DMS53 treated with DMSO at 0.1 percent for 48 hours (cell line): ENCODE measurements at regions not wholly inside any gene's neighbourhood (a gene's known extent, or its start where the extent isn't known, plus 50 kb on each side); places are given as distances from the start of the nearest gene placed in this dataset.
"Not testable (repeated sequence)": the region's sequence is repeated elsewhere in the genome, so short reads cannot be mapped to it uniquely, and the experiment has no call there.

ENCODE experiments used
- DNase-seq: peaks from one replicate; lab custom pipeline; 2025; ENCODE audit not compliant: unreplicated experiment; lab: John Stamatoyannopoulos, UW

DNA sequence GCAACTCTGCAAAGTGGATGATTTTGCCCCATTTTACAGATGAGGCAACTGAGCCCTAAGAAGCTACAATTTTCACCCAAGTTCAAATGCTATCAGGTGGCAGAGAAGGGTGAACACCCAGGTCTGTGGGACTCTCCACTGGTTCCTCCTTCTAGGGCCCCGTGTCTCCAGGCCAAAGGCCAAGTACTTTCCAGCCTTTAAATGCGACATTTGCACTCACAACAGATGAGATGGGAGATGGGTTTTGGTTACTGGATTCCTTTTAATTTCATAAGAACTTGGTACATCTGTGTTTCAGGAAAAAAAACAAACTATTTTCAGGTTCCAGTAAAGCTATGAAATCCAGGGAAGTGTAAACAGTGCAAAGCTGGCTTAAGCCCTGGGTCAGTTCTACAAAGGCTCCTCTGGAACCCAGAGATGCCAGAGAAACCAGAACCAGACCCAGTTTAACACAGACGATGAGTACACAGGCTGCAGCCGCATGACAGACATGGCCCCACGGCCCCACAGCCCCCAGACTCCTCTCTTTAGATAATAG, 361.7 kb downstream of the ANAPC1 start:
- DNase-seq = no peak

DNA sequence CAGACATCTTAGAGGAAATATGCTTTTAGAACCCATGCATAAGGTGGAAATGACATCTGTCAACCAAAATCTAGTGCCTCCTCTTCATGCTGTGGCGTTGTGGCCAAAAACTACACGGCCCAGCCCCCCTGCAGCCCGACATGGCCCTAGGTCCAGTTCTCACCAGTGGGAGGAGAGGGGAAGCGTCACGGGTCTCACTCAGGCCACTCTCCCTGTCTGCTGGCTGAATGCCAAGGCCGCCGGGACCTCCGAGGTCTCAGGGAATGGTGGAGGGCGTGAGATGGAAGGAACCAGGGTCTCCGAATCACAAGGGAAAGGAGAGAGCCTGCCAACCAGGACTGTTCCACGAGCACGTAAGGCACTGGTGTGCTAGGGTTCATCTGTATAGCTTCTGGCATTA, 361.0 kb downstream of the ANAPC1 start:
- no peak for DNase-seq

DNA sequence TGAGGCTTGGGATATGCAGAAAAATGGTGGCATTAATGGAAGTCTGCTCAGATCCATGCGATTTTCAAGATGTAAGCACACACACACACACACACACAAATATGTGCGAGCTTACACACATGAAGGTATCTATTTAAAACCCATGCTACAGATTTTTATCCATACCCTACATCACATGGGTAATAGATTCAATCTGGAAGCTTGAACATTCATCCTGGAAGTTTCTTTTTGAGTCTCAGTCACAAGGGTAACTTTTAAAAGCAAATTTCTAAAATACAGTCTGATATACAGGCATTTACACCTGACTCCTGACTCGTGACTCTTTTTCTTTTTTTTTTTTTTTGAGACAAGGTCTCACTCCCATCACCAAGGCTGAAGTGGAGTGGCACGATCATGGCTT, 359.0 kb downstream of the ANAPC1 start:
- not testable (repeated sequence) for DNase-seq

DNA sequence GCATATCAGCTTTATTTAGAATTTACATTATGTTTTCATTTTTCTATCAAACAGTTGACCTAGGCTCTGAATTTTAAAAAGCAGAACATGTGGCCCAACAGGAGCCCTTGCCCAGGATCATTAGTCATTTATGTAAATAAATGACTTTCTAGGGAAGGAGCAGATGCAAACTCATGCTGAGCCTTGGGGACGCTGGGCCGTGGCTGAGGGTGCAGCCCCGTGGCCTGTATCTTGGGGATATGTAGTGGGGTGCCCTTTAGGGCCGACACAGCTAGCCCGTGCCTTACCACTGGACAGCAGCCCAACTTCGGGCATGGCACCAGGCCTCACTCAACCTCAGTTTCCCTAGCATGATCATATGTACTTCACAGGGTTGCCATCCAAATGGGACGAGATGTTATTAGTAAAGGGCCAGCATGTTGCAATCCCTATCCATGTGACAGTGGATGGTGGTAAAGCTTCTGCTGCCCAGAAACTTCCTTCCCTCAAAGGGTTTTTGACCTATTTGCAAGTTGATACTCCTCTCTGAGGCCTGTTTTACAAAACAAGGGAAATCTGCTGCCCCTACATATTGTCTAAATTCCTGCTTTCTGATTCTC, 357.9 kb downstream of the ANAPC1 start:
- DNase-seq = not testable (repeated sequence)

DNA sequence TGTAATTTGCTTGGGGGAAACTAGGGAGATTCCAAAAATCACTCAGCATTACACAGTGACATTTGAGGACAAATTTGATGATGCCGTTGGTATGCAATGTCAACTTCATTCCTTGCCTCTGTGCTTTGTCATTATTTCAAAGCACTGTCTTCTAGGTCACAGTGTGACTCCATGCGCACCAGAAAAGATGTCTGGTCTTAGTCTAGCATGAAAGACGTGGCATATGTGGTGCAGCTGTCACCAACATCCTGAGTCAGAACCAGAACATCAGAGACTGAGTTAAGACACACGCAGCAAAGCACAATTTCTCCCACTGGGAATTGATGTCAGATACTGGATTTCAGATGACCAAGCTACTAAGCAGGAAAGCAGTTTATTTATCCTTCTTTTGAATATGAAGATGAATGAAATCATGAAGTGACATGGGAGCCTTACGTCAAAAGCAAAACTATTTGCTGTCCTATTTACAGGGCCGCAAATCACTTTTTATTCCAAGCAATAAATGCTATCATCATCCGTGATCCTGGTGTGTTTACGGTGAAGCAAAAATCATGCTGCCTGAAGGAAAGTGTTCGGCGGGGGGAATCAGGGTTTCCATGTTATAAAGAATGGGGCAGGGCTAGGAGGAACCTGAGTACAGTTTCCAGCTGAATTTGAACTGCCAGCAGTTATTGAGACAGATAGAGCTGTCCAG, 356.1 kb downstream of the ANAPC1 start:
- DNase-seq = not testable (repeated sequence)

DNA sequence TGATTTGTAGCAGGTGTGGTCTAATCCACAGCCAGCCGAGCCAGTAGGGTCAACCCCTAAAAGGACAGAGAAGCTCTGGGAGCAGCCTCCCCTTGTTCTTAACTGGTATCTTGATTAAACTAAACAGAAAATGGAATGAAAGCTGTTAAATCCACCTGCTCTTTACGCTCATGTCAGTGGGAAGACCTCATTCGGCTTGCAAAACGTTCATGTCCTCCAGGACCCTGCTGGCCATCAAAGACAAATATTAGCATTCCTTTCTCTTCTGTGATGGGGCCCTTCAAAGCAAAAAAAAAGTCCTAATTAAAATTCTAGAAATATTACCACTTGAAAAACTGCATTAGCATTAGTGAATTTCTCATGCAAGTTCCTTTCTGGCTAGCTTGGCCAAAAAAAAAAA, 355.0 kb downstream of the ANAPC1 start:
- not testable (repeated sequence) for DNase-seq

DNA sequence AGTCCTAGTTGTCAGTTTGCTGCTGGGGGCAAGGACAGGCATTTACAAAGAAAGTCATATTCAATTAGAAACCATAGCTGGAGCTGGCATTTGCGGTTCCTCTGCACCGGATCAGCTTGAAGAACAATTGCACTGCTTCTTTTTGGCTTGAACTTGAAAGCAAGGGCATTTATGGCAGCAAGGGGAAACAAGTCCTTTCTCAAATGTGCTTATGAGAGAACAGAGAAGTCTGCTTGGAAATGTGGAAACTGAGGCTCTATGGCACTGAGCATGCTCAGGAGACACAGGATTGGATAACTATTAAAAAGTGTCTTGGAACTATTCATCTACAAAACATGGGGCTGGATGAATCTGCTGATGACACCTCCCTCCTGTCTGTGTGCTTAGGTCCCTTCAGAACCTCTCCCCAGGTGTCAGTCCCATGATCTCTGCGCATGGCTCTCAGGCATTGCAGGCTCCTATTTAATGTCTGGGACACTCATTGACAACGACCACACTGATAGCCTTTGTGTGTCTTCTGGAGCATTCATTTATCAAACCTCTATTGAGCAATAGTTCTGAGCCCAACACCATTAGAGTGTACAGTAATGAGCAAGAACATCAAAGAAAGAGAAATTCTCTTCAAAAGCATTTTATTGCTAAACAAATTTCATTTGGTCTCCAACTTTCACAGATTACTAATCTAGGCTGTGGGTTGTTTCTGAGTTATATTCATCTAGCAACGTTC, 353.6 kb downstream of the ANAPC1 start:
- DNase-seq = not testable (repeated sequence)

DNA sequence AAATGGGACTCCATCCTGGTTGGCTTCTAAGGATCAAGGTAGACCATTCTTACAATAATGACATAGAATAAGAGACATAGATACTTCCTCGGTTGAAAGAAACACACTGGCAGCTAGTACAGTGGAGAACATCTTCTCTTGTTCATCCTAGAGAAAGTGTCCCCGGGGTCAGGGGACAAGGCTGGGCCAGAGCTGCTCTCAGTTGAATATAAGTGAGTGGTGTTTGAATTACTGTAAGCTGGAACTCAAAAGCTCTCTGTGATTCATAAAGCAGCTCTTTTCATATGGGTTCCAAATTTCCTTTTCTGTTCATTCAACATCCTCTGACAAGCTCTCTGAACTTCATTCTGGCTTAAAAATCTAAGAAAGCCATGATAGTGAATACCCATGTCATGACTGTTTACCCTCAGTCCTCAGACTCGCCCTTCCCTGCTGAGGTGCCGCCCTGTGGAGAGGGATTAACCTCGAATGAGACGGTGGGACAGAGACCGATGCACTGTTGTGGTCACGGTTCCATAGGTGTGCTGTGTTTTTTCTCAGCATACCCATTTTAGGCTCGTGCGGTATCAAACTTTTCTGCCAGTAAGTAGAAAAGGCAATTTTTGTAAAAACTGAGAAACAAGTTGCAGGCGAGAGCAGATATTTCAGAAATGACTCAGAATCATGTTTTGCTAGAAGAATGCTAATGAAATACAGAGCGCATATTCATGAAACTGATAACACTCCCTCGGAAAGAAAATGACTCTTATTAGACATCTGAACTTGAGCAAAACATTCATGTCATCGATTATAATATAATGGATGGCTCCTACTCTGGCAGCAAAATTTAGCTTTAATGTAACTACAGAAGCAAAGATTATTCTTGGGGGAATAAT, 351.1 kb downstream of the ANAPC1 start:
- DNase-seq = not testable (repeated sequence)

DNA sequence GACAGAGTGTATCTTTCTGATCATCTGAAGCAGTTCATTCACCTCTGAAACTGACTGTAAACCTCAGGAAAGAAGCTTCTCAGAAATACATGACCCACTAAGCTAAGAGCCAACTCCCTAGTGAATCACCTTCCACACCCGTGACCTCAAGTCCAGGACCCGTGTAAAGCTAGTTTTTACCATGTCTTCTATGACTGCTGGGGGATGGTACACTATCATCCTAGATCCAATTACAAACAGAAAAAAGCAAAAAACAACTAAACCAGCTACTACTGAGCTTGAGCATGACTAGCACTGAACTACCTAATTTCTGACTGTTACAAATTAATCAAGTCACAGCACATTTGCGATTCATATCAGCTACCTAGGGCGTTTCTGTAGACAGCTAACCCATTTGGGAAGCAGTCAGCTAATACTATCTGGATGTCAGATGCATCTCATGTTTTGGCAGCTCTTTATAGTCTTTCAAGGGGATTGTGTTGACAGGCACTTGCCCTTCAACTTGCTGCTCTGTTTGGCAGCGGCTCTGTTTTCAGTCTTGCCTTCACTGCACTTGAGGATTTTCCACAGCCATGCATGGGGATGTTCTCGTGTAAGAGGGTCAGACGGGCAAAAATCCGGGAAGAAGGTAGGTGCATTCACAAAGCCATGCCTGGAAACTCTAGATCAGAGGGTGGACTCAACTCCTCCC, 350.3 kb downstream of the ANAPC1 start:
- not testable (repeated sequence) for DNase-seq

DNA sequence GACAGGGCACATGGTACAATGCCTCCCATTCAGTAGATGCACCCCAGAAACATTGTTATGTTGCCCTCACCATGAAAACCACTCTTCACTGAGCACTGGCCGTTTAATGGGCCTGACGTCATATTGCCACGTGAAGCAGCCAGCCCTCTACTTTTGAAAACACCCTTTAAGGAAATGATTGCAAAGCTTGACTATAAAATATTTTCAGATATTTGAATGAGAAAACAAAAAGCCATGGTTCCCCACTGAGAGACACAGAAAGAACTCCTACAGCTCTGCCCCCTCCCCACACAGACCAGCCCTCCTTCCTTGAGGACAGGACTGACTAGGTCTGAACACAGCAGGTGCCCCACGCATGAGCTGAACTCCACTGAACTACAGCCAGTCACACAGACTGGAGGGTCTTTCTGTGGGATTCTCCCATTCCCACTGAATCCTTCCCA, 349.1 kb downstream of the ANAPC1 start:
- no peak for DNase-seq

DNA sequence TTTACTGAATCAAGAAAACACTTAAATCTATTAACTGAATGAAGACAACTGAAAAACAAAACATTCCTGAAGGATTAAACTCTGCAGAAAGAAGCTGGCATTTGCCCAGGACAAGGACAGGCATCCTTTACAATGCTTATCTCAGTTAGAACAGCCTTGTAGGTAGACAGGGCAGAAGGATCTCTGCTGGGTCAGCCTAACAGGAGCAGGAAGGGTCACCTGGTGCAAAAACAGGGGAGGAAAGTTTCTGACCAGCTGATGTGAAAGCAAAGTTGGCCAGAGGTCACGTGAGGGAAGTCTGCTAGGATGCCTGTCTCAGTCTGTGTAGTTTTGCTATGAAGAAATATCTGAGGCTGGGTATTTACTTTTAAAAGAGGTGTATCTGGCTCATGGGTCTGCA, 348.6 kb downstream of the ANAPC1 start:
- no peak for DNase-seq

DNA sequence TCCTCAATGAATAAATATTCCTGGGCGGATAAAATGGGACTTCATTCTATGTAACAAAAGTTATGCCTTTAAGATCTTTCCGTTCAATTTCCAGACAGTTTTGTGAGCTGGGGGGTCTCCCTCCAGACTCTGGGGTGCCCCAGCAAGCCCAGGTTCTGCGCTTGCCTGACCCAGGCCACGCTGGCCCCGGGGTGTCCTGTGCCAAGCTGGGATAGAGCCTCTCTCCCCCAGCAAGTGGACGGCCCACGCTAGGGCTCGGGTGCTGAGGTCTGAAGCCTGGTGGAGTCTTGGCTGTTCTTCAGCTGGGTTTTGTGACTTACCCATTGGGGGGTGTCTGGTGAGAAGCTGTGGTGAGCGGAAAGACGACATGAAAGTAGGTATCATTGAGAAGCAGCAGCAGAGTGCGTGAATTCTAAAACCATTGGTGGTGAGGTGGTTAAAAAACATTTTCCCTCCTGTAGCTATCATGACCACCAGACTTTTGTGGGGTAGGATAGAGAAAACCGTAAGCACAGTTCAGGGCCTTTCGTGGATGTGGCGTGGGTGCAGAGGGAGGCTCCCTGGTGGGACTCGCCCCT, 346.8 kb downstream of the ANAPC1 start:
- no peak for DNase-seq

DNA sequence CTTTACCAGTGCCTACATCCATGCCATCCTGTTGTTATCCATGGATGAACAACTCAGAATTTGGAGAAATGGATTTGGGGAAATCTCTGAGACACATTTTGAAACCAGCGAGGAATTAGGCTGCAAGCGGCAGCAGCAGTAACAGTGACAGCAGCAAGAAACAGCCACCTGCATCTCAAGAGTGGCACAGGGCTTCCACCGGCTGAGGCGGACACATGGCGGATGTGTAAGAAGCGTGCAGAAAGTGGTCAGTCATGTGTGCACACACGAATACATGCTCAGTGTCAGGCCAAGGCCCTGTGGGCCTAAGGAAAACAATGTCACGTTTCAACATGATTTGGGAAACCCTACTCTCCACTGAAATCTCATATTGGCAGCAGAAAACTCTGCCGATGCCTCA, 344.0 kb downstream of the ANAPC1 start:
- not testable (repeated sequence) for DNase-seq

DNA sequence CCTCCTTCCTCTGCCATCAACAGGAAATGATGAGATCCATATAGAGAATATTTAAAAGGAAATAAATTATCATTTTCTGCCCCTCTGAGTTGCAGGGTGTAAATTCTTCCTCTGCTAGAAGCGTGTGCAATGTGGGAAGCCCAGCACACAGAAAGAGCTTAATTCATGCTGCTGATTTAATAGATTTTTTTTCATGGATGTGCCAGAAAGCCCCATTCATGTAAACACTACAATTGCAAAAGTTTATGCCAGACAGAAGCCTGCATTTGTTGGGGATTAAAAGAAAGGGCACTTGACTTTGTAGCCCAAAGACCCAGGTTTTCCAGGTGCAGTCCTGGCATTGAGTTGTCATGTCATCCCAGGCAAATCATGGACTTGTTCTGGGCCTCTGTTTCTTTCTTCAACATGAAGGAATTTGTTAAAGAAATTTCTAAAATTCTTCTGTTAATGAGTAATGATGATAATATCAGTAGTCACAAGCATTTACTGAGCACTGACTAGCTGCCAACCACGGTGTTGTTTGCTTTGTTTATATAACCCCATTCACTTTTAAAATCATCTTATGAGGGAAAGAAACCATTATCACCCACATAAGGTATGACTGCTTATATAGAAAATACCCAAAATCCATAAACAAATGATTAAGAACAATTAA, 341.7 kb downstream of the ANAPC1 start:
- not testable (repeated sequence) for DNase-seq

DNA sequence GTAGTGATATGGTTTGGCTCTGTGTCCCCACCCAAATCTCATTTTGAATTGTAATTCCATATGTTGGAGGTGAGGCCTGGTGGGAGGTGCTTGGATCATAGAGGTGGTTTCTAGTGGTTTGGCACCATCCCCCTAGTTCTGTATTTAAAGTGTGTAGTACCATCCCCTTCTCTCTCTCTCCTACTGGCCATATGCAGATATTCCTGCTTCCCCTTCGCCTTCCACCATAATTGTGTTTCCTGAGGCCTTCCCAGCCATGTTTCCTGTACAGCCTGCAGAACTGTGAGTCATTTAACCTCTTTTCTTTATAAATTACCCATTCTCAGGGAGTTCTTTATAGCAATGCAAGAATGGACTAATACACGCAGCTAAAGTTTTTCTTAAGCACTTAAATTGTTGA, 340.0 kb downstream of the ANAPC1 start:
- DNase-seq = not testable (repeated sequence)

DNA sequence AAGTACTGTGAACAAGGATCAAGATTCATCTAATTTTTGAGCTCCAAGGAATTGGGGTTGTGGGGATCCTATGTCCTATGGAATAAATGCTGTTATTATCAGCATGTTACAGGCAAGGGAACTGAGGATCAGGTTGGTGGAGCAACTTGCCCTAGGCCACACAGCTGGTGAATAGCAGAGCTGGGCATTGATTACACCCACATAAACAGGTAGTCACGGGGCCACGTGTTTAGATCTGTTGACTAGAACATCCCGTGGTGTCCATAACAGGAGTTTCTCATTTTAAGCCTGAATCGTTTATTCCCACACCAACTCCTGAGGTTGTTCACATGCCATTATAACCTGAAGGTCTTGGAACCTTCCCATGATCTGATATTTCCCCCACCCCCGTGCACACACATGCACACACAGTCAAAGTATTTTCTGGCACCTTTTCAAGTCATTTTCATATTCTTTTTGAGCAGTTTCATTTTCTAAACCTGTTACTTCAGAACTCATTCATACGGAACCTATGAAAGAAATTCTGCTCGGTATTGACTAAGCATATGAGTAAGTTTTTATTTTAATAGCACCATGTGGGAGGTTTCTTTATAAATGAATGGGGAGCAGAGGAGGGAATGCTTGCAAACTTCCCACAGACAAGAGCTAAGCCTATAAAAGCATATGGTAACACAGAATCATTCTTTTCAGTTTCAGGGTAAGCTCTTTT, 338.1 kb downstream of the ANAPC1 start:
- not testable (repeated sequence) for DNase-seq

DNA sequence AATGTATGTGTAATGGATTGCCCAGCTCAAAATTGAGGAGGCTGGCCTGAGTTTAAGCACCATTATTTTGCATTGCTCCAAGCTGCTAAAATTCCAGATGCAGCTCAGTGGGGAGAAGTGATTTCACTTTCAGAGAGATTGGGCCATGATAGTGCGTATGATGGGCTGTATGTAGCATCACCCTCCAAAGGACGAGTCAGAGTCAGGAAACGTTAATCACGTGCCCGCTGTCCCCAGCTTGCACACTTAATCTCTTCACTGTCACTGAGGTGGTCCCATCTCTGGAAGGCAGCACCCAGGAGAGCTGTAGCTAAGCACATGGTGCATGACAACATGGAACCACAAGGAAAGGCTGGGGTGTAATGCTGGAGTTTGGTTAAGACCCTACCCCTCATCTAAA, 337.4 kb downstream of the ANAPC1 start:
- DNase-seq = not testable (repeated sequence)

DNA sequence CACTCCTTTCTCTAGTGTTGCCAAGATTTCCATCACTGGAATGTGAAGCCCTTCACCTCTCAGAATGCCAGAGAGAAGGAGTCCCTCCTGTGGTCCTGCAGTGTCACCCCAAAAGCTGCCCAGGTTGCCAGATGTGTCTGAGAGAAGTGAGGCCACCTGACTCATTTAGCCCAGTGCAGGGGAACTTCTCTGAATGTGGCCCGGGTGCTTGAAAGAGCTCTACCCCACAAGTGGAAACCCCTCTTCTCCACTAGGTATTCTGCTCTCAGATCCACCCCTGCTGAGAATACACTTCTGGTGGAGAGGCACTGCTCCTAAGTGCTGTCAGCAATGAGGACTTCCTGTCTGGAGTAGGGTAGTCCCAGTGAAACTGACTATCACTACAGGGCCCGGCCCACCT, 334.8 kb downstream of the ANAPC1 start:
- not testable (repeated sequence) for DNase-seq

DNA sequence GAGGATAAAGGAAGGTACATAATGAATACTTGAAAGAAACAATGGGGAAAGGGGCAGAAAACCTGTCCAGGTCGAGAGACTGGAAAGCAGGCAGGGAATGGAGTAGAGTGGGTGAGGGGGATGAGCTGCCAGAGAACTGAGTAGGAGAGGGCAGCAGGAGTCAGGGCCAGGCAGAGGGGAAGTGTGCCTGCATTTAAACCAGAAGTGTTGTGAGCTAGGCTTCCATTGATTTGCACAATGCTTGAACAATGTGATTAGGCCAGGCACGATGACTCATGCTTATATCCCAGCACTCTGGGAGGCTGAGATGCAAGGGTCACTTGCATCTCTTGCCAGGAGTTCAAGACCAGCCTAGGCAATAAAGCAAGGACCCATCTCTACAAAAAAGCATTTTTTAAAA, 332.6 kb downstream of the ANAPC1 start:
- not testable (repeated sequence) for DNase-seq
